HFFc6 (cell line): ENCODE measurements at regions not wholly inside any gene's neighbourhood (a gene's known extent, or its start where the extent isn't known, plus 50 kb on each side); places are given as distances from the start of the nearest gene placed in this dataset.

Experiments used
- DNase-seq: peaks from one replicate; pipeline ENCODE4 v3.0.0-alpha.2; 2018
- H3K27ac Mint-ChIP-seq: 2 replicates; pipeline ENCODE4 v1.8.0; 2020; ENCODE audit warnings: mild to moderate bottlenecking, mixed read lengths
- H3K27me3 Mint-ChIP-seq: 2 replicates; pipeline ENCODE4 v1.8.0; 2021; ENCODE audit warnings: mild to moderate bottlenecking, moderate library complexity, mixed read lengths; ENCODE audit not compliant: insufficient read depth
- H3K36me3 Mint-ChIP-seq: 2 replicates; pipeline ENCODE4 v1.8.0; 2021; ENCODE audit warnings: low read depth, mixed read lengths
- H3K4me1 Mint-ChIP-seq: 2 replicates; pipeline ENCODE4 v1.8.0; 2020; ENCODE audit warnings: low read depth, mixed read lengths
- H3K4me3 Mint-ChIP-seq: 2 replicates; pipeline ENCODE4 v1.8.0; 2020; ENCODE audit warnings: mild to moderate bottlenecking, moderate library complexity, mixed read lengths
- H3K9me3 Mint-ChIP-seq: 2 replicates; pipeline ENCODE4 v1.8.0; 2020; ENCODE audit warnings: mild to moderate bottlenecking, mixed read lengths
- CTCF ChIP-seq: fragments of 200-600 bp; sonication (generic); IDR thresholded peaks from 2 replicates; pipeline ENCODE4 v1.5.0; 2021; ENCODE audit warnings: antibody characterized with exemption, mild to moderate bottlenecking

- H3K36me3 Mint-ChIP-seq = no peaks in the 10 kb centered on the region
- no peaks in the 10 kb centered on the region for H3K4me1 Mint-ChIP-seq
- no peak overlapping the region for H3K4me3 Mint-ChIP-seq
- H3K9me3 Mint-ChIP-seq = peaks cover 29% of the 10 kb centered on the region
- H3K27me3 Mint-ChIP-seq = no peaks in the 10 kb centered on the region
- no peak for TF ChIP-seq CTCF
- H3K27ac Mint-ChIP-seq = no peak overlapping the region
- DNase-seq = no peak
These were observed 831.7 kb upstream of the LRRTM1 start for GRCh38 chr2:81136296-81136695.

- no peaks in the 10 kb centered on the region for H3K36me3 Mint-ChIP-seq
- DNase-seq = no peak
- H3K27me3 Mint-ChIP-seq = no peaks in the 10 kb centered on the region; the same call in 1 of the 2 replicates
- H3K9me3 Mint-ChIP-seq = peaks cover 29% of the 10 kb centered on the region
- TF ChIP-seq CTCF = no peak
- H3K4me1 Mint-ChIP-seq = no peaks in the 10 kb centered on the region
- H3K4me3 Mint-ChIP-seq = no peak overlapping the region
- no peak overlapping the region for H3K27ac Mint-ChIP-seq
These were observed 792.8 kb upstream of the LRRTM1 start for GRCh38 chr2:81097361-81097760.

DNA sequence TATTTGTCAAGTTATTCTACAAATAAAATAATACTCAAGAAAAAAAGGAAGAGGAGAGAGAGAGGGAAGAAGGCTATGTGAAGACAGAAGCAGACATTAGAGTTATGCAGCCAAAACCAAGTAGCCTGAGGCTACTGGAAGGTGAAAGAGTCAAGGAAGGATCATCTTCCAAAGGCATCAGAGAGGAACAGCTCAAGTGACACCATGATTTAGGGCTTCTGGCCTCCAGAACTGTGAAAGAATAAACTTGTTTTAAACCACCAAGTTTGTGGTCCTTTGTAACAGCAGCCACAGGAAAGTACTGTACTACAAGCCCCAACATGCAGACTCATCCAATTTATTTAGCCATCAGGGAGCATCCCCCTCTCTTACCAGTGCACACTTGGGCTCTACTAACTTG lies 788.5 kb upstream of the LRRTM1 start:
- peaks cover 31% of the 10 kb centered on the region for H3K9me3 Mint-ChIP-seq
- no peak for DNase-seq
- no peaks in the 10 kb centered on the region for H3K4me1 Mint-ChIP-seq
- H3K36me3 Mint-ChIP-seq = no peaks in the 10 kb centered on the region
- no peak for TF ChIP-seq CTCF
- no peak overlapping the region for H3K27ac Mint-ChIP-seq
- H3K4me3 Mint-ChIP-seq = no peak overlapping the region
- no peaks in the 10 kb centered on the region; the same call in 1 of the 2 replicates for H3K27me3 Mint-ChIP-seq

DNA sequence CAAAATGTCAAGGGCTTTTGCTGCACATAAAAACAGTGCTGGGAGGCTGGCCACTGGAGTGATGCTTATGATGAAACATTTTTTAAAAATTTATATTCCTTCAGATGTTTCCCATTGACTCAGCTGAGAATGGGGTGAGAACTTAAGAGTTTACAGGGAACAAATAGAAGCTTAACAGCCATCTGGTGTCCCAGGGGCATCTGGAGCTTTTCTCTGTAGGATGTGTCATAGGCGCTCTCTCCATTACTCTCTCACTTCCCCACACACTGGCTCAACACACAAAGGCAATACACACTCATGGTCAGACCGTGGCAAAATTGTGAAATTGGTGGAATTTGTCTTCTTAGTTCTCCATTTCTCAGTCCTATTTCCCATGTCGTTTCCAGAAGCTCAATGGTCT lies 783.1 kb upstream of the LRRTM1 start:
- H3K36me3 Mint-ChIP-seq = no peaks in the 10 kb centered on the region
- peaks cover 25% of the 10 kb centered on the region for H3K9me3 Mint-ChIP-seq
- H3K27me3 Mint-ChIP-seq = no peaks in the 10 kb centered on the region; the same call in 1 of the 2 replicates
- no peak overlapping the region for H3K4me3 Mint-ChIP-seq
- TF ChIP-seq CTCF = no peak
- no peaks in the 10 kb centered on the region for H3K4me1 Mint-ChIP-seq
- DNase-seq = no peak
- H3K27ac Mint-ChIP-seq = no peak overlapping the region

- no peak for DNase-seq
- Mint-ChIP-seq H3K4me3 (no peak overlapping the region), H3K27me3 (no peaks in the 10 kb centered on the region; the same call in 1 of the 2 replicates), H3K9me3 (peaks cover 51% of the 10 kb centered on the region), H3K36me3 (no peaks in the 10 kb centered on the region), H3K4me1 (no peaks in the 10 kb centered on the region), H3K27ac (no peak overlapping the region)
- TF ChIP-seq CTCF = no peak
These were observed 779.5 kb upstream of the LRRTM1 start for GRCh38 chr2:81084101-81084500.

- H3K27ac Mint-ChIP-seq = no peak overlapping the region
- H3K9me3 Mint-ChIP-seq = peaks cover 42% of the 10 kb centered on the region
- H3K27me3 Mint-ChIP-seq = no peaks in the 10 kb centered on the region; the same call in 1 of the 2 replicates
- H3K36me3 Mint-ChIP-seq = no peaks in the 10 kb centered on the region
- H3K4me3 Mint-ChIP-seq = no peak overlapping the region
- no peak for DNase-seq
- no peaks in the 10 kb centered on the region for H3K4me1 Mint-ChIP-seq
- no peak for TF ChIP-seq CTCF
These were observed 774.1 kb upstream of the LRRTM1 start for GRCh38 chr2:81078631-81079030.
